ENCODE measurements at regions not wholly inside any gene's neighbourhood (a gene's known extent, or its start where the extent isn't known, plus 50 kb on each side); places are given as distances from the start of the nearest gene placed in this dataset.

DNA sequence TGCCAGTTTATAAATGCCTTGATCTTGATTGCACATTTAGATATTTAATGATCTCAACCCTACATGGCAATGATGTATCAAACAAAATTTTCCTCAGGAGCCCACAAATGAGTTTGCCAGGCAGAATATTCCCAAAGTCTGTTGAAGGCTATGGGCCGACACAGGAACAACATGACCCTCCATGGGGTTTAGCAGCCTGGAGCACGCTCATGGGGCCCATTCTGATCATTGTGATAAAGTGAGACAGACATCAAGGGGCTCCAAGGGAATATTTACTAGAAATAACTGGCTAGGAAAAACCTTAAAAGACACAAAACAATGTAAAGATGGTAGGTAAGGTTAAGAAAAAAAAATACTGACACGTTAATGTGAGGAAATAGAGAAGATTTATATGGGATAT lies 485.4 kb downstream of the PLCL1 start:
- 86% methylated on average over 3 of the region's 3 CpGs for WGBS
- no peak overlapping the region for H3K9ac ChIP-seq (ENCODE audit: low read depth in 1 of 2, low read length in 2 of 2)
- TF ChIP-seq JUND (IDR thresholded peaks at IDR 0.05) = no peak
- H3K9me3 ChIP-seq (ENCODE audit: control insufficient read depth in 4 of 4, low read length in 3 of 4) = no peaks in the 10 kb centered on the region
- no peak overlapping the region for H3K27ac ChIP-seq (ENCODE audit: low read depth in 1 of 2, low read length in 2 of 2)
- H3K4me3 ChIP-seq (ENCODE audit: low read depth in 1 of 3, low read length in 3 of 3) = no peak overlapping the region
- no peaks in the 10 kb centered on the region for H3K4me1 ChIP-seq (ENCODE audit: control insufficient read depth in 4 of 4, insufficient read depth in 4 of 4, low read length in 3 of 4)
- no peak for DNase-seq (ENCODE audit: low spot score)
- no peaks in the 10 kb centered on the region for H3K36me3 ChIP-seq (ENCODE audit: control insufficient read depth in 4 of 4, insufficient read depth in 3 of 4, low read depth in 1 of 4, low read length in 3 of 4)
- H3K27me3 ChIP-seq (ENCODE audit: control insufficient read depth in 4 of 4, insufficient read depth in 4 of 4, low read length in 3 of 4) = no peaks in the 10 kb centered on the region

DNA sequence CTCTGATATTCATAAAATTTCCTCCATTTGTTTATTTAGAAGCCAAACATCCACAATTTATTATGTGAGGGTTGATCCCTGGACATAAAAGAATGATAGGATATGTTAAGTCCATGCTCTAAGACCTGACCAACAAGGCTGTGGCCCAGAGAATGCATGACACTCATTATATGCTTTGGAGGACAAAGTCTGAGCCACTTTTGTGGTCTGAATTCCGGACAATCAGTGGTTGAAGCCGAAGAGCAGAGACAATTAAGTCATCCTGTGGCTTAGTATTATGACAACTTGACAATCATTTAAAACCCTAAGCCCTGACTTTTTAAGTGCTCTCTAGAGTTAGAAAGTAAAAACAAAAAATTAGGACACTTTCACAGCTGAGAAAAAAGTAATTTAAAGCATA lies 483.3 kb downstream of the PLCL1 start:
- Histone ChIP-seq H3K4me1 (ENCODE audit: control insufficient read depth in 4 of 4, insufficient read depth in 4 of 4, low read length in 3 of 4) (no peaks in the 10 kb centered on the region), H3K27ac (ENCODE audit: low read depth in 1 of 2, low read length in 2 of 2) (no peak overlapping the region), H3K9me3 (ENCODE audit: control insufficient read depth in 4 of 4, low read length in 3 of 4) (no peaks in the 10 kb centered on the region), H3K9ac (ENCODE audit: low read depth in 1 of 2, low read length in 2 of 2) (no peak overlapping the region), H3K27me3 (ENCODE audit: control insufficient read depth in 4 of 4, insufficient read depth in 4 of 4, low read length in 3 of 4) (no peaks in the 10 kb centered on the region), H3K36me3 (ENCODE audit: control insufficient read depth in 4 of 4, insufficient read depth in 3 of 4, low read depth in 1 of 4, low read length in 3 of 4) (no peaks in the 10 kb centered on the region), H3K4me3 (ENCODE audit: low read depth in 1 of 3, low read length in 3 of 3) (no peak overlapping the region)
- TF ChIP-seq, protein P1, sequence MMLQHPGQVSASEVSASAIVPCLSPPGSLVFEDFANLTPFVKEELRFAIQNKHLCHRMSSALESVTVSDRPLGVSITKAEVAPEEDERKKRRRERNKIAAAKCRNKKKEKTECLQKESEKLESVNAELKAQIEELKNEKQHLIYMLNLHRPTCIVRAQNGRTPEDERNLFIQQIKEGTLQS (IDR thresholded peaks at IDR 0.05) = no peak
- no peak for TF ChIP-seq RAD21 (IDR thresholded peaks at IDR 0.05)
- no peak for TF ChIP-seq FOXA1 (IDR thresholded peaks at IDR 0.05)
- TF ChIP-seq GABPA (IDR thresholded peaks at IDR 0.05 in 1 of 2, conservative IDR thresholded peaks at IDR 0.05 in 1 of 2) = no peak
- no peak for TF ChIP-seq RXRA (IDR thresholded peaks at IDR 0.05)
- TF ChIP-seq, protein P2, sequence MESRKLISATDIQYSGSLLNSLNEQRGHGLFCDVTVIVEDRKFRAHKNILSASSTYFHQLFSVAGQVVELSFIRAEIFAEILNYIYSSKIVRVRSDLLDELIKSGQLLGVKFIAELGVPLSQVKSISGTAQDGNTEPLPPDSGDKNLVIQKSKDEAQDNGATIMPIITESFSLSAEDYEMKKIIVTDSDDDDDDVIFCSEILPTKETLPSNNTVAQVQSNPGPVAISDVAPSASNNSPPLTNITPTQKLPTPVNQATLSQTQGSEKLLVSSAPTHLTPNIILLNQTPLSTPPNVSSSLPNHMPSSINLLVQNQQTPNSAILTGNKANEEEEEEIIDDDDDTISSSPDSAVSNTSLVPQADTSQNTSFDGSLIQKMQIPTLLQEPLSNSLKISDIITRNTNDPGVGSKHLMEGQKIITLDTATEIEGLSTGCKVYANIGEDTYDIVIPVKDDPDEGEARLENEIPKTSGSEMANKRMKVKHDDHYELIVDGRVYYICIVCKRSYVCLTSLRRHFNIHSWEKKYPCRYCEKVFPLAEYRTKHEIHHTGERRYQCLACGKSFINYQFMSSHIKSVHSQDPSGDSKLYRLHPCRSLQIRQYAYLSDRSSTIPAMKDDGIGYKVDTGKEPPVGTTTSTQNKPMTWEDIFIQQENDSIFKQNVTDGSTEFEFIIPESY (IDR thresholded peaks at IDR 0.05) = no peak
- TF ChIP-seq, protein P3, sequence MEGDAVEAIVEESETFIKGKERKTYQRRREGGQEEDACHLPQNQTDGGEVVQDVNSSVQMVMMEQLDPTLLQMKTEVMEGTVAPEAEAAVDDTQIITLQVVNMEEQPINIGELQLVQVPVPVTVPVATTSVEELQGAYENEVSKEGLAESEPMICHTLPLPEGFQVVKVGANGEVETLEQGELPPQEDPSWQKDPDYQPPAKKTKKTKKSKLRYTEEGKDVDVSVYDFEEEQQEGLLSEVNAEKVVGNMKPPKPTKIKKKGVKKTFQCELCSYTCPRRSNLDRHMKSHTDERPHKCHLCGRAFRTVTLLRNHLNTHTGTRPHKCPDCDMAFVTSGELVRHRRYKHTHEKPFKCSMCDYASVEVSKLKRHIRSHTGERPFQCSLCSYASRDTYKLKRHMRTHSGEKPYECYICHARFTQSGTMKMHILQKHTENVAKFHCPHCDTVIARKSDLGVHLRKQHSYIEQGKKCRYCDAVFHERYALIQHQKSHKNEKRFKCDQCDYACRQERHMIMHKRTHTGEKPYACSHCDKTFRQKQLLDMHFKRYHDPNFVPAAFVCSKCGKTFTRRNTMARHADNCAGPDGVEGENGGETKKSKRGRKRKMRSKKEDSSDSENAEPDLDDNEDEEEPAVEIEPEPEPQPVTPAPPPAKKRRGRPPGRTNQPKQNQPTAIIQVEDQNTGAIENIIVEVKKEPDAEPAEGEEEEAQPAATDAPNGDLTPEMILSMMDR (IDR thresholded peaks at IDR 0.05; ENCODE audit: low read depth, low read length, missing input control) = no peak
- no peak for TF ChIP-seq EGR1 (IDR thresholded peaks at IDR 0.05; ENCODE audit: low read depth in 2 of 2)
- no peak for TF ChIP-seq FOXA2 (IDR thresholded peaks at IDR 0.05)
- no peak for TF ChIP-seq HNF4G (IDR thresholded peaks at IDR 0.05)
- TF ChIP-seq, protein P4, sequence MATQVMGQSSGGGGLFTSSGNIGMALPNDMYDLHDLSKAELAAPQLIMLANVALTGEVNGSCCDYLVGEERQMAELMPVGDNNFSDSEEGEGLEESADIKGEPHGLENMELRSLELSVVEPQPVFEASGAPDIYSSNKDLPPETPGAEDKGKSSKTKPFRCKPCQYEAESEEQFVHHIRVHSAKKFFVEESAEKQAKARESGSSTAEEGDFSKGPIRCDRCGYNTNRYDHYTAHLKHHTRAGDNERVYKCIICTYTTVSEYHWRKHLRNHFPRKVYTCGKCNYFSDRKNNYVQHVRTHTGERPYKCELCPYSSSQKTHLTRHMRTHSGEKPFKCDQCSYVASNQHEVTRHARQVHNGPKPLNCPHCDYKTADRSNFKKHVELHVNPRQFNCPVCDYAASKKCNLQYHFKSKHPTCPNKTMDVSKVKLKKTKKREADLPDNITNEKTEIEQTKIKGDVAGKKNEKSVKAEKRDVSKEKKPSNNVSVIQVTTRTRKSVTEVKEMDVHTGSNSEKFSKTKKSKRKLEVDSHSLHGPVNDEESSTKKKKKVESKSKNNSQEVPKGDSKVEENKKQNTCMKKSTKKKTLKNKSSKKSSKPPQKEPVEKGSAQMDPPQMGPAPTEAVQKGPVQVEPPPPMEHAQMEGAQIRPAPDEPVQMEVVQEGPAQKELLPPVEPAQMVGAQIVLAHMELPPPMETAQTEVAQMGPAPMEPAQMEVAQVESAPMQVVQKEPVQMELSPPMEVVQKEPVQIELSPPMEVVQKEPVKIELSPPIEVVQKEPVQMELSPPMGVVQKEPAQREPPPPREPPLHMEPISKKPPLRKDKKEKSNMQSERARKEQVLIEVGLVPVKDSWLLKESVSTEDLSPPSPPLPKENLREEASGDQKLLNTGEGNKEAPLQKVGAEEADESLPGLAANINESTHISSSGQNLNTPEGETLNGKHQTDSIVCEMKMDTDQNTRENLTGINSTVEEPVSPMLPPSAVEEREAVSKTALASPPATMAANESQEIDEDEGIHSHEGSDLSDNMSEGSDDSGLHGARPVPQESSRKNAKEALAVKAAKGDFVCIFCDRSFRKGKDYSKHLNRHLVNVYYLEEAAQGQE (IDR thresholded peaks at IDR 0.05) = no peak
- no peak for TF ChIP-seq SP1 (IDR thresholded peaks at IDR 0.05)
- TF ChIP-seq YY1 (IDR thresholded peaks at IDR 0.05) = no peak
- no peak for TF ChIP-seq NR2F2 (IDR thresholded peaks at IDR 0.05)
- TF ChIP-seq JUND (IDR thresholded peaks at IDR 0.05) = no peak
- TF ChIP-seq HNF4A (conservative IDR thresholded peaks at IDR 0.05) = no peak
- DNase-seq (ENCODE audit: low spot score) = no peak
- WGBS = 55% methylated on average over 2 of the region's 2 CpGs

Data from liver (tissue), 8 donors.